ENCODE measurements at regions not wholly inside any gene's neighbourhood (a gene's known extent, or its start where the extent isn't known, plus 50 kb on each side); places are given as distances from the start of the nearest gene placed in this dataset.
"Not testable (repeated sequence)": the region's sequence is repeated elsewhere in the genome, so short reads cannot be mapped to it uniquely, and the experiment has no call there.

DNA sequence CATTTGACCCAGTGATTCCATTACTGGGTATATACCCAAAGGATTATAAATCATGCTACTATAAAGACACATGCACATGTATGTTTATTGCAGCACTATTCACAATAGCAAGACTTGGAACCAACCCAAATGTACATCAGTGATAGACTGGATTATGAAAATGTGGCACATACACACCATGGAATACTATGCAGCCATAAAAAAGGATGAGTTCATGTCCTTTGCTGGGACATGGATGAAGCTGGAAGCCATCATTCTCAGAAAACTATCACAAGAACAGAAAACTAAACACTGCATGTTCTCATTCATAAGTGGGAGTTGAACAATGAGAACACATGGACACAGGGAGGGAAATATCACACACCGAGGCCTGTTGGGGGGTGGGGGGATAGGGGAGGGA is 152.5 kb downstream of the MSN start:
- not testable (repeated sequence) for H3K27me3 Mint-ChIP-seq; H3K4me1 Mint-ChIP-seq (ENCODE audit: low read depth)

DNA sequence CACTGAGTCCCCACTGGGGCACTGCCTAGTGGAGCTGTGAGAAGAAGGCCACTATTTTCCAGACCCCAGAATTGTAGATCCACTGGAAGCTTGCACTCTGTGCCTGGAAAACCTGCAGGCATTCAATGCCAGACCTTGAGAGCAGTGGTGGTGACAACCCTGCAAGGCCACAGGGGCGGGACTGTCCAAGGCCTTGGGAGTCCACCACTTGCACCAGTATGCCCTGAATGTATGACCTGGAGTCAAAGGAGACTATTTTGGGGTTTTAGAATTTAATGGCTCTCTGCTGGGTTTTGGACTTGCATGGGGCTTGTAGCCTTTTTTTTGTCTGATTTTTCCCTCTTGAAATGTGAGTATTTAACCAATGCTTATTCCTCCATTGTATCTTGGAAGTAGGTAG is 145.8 kb downstream of the MSN start:
- Mint-ChIP-seq H3K27ac (no peak overlapping the region), H3K4me1 (ENCODE audit: low read depth) (no peaks in the 10 kb centered on the region), H3K36me3 (ENCODE audit: low read depth) (no peaks in the 10 kb centered on the region), H3K4me3 (no peak overlapping the region), H3K27me3 (no peaks in the 10 kb centered on the region), H3K9me3 (peaks cover 6% of the 10 kb centered on the region)

More for the DNA sequence above, 152.5 kb downstream of the MSN start:
- not testable (repeated sequence) for H3K27ac Mint-ChIP-seq; H3K36me3 Mint-ChIP-seq (ENCODE audit: low read depth); H3K9me3 Mint-ChIP-seq; H3K4me3 Mint-ChIP-seq

DNA sequence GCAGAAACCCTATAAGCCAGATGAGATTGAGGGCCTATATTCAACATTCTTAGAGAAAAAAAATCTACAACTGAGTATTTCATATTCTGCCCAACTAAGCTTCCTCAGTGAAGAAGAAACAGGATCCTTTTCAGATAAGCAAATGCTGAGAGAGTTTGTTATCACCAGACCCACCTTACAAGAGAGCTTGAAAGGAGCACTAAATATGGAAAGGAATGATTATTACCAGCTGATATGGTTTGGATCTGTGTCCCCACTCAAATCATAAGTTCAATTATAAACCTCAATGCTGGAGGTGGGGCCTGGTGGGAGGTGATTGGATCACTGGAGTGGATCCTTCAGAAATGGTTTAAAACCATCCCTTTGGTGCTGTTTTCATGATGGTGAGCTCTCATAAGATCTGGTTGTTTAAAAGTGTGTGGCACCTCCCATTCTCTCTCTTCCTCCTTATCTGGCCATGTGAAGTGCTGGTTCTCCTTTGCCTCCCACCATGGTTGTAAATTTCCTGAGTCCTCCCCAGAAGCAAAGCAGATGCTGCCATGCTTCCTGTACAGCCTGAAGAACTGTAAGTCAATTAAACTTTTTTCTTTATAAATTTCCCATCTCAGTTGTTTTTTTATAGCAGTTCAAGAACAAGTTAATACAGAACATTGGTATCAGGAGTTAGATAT is 144.2 kb downstream of the MSN start:
- H3K36me3 Mint-ChIP-seq (ENCODE audit: low read depth) = no peaks in the 10 kb centered on the region
- no peak overlapping the region for H3K27ac Mint-ChIP-seq
- no peaks in the 10 kb centered on the region for H3K27me3 Mint-ChIP-seq
- H3K9me3 Mint-ChIP-seq = peaks cover 6% of the 10 kb centered on the region
- no peaks in the 10 kb centered on the region for H3K4me1 Mint-ChIP-seq (ENCODE audit: low read depth)
- H3K4me3 Mint-ChIP-seq = no peak overlapping the region
